GM19455 (cell line): ENCODE measurements at regions not wholly inside any gene's neighbourhood (a gene's known extent, or its start where the extent isn't known, plus 50 kb on each side); places are given as distances from the start of the nearest gene placed in this dataset.

Experiments
- ATAC-seq: cut with Tn5 transposase; IDR thresholded peaks from one replicate; pipeline ENCODE4 v1.9.1; 2021; ENCODE audit not compliant: unreplicated experiment

DNA sequence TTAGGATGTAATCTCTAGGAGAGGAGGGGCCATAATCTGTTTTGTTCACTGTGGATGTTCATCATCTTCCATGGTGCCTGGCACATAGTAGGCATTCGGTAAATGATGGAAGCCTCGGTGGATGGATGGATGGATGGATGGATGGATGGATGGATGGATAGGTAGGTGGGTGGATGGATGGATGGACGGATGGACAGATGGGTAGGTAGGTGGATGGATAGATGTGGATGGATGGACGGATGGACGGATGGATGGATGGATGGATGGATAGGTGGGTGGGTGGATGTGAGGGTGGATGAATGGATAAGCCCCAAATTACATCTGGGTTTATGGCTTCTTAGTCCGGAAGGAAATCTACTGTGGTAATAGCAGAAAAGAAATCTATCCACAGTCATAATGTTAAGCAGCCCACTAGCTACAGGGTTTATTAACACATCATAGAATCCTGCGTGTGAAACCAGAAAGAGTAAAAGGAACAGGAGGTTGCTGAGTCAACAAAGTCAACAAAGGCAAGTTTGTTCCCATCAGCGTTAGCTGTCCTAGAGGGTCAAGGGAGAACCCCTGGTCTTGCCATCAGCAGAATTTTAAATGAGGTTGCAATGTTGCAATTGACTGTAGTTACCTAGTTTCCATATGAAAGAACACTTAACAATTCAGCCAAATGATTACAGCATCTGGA is 82.8 kb downstream of the C11orf91 start:
- ATAC-seq = no peak

GRCh38 chr11:33616552-33616951 is 84.1 kb downstream of the C11orf91 start:
- no peak for ATAC-seq

GRCh38 chr11:33615751-33616150 is 84.9 kb downstream of the C11orf91 start:
- no peak for ATAC-seq

DNA sequence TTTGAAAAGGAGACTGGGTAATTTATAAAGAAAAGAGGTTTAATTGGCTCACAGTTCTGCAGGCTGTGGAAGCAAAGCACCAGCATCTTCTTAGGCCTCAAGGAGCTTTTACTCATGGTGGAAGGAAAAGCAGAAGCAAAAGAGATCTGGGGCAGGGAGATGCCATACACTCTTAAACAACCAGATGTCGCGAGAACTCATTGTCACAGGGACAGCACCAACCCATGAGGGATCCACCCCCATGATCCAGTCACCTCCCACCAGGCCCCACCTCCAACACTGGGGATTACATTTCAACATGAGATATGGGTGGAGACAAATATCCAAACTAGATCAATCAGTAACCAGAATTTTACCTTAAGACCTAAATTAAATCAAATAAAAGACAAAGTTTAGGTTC is 87.2 kb downstream of the C11orf91 start:
- no peak for ATAC-seq

- no peak for ATAC-seq
These were observed 89.7 kb downstream of the C11orf91 start for GRCh38 chr11:33610903-33611302.

- no peak for ATAC-seq
These were observed 92.2 kb downstream of the C11orf91 start for GRCh38 chr11:33608386-33608785.

- ATAC-seq = no peak
These were observed 93.9 kb downstream of the C11orf91 start for GRCh38 chr11:33606762-33607161.

GRCh38 chr11:33605703-33606102 is 94.9 kb downstream of the C11orf91 start:
- no peak for ATAC-seq

DNA sequence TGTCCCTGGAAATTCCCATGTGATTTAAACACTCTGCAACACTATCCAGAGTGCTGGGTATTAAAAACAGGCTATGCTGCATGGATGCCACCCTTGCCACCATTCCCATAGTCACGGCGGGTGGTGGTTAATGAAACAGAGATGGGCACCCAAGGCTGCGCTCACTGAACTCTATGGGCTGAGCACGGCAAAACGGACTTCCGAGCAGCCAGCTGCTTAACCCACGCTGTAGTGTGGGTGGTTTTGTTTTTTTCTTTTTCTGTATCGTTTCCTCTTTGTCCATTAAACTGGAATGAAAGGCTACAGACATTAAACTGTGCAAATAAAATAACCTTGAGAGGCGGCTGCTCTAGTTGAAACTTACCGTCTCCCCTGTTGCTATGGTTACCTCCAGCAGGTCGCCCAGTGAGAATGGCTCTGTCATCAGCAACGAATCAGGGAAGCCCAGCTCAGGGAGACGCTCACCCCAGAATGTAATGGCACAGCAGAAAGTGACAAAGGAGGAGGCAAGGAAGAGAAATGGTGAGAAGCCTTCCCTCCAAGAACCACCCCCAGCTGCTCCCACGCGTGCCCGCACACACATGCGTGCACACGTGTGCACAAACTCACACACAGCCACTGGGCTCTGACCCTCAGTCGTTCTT is 102.1 kb downstream of the C11orf91 start:
- ATAC-seq = no peak

GRCh38 chr11:33594188-33594587 is 106.4 kb downstream of the C11orf91 start:
- no peak for ATAC-seq

DNA sequence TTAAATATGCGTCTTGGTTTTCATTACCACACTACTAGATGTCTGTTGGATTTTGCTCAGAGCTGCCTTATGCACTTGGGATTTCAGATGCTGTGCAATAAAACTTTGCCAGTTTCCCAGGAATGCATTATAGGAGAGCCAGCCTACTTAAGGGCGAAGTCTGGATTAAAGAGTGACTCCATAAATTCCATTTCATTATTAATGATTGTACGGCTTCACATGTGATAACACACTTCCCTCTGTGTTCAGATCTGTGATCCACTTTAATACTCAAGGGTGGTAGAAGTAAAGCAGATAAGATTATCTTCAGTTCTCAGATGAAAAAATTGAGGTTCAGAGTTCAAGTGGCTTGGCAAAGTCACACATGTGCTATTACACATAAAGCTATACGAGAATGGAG is 110.2 kb downstream of the C11orf91 start:
- no peak for ATAC-seq

GRCh38 chr11:33588056-33588455 is 112.6 kb downstream of the C11orf91 start:
- no peak for ATAC-seq

DNA sequence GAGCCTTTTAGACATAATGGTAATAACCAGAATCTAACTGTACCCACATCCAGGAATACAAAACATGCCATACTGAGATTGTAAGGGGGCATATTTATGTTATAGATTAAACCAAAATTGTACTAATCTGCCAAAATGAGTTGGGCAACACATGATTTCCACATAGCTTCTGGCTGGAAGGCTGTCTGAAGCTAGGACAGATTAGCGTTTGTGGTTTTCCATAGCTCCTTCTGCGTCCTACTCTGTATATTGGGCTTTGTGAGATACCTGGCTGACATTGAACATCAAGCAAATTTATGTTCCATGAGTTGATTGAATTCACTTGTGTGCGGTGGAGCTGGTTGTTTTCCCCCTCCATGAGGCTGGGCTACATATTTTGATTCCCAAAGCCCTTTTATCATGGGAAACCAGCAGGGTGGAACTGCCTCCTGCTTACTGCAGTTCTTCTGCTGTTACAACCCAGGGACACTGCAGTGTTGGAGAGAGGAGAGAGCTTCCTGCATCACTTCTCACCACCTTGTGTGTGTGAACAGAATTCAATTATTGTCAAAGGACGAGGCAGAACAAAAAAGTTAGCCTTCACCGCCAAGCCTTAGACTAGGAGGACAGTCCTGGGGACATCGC is 114.9 kb downstream of the C11orf91 start:
- ATAC-seq = no peak

- no peak for ATAC-seq
These were observed 117.8 kb downstream of the C11orf91 start for GRCh38 chr11:33582636-33583325.

GRCh38 chr11:33579101-33579500 is 121.5 kb downstream of the C11orf91 start:
- ATAC-seq = no peak

DNA sequence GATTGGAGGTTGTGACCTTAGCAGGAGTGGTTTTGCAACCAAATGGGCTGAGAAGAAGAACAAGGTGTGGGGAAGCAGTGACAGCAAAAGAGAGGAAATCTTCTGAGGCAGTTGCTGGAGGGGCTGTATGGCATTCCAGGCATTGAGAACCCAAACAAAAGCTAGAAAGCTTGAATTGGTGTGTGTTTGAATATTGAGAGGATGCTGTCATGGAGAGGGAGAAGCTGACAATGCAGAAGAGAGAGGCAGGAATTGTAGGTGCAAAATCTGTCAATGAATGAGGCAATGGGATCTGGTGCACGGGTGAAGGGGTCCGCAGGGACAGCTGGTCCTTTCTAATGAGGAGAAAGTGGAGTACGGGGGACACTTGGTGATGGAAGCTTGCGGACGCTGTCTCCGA is 123.4 kb downstream of the C11orf91 start:
- no peak for ATAC-seq

DNA sequence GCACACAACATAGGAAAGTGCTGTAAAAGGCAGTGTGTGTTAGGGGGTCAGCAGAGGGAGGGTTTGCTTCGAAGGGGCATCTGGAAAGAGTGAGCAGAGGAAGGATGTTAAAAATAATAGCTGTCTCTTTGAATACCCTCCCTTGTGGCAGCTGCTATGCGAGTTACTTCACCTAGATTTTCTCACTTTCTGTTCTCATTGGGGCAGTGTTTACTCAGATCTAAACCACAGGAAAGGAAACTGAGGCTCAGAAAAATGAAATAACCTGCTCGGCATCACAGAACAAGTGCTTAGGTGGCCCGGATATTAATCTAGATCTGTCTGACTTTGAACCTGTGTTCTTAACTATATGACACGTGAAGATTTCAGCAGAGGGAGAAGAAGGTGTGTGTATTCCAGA is 125.3 kb downstream of the C11orf91 start:
- ATAC-seq = peak; percentile 82

DNA sequence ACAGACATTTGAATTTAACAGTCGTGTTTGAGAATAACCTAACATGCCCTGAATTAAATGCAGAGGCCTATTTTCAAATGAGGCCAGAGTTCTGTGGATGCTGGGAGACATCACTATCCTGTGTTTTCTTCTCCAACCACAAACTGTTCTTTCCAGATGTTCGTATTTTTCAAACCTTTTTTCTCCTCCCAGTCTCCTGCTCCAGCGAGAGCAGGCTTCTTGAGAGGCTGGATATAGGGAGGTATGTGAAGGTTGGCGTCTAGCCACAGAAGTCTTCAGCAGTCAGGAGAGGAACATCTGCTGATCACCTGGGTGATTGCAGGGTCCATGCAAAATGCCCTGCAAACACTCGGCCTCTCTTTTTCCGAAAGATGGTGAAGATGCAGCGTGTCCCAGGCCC is 126.3 kb downstream of the C11orf91 start:
- ATAC-seq = no peak

GRCh38 chr11:33569333-33569732 is 131.3 kb downstream of the C11orf91 start:
- no peak for ATAC-seq

- ATAC-seq = no peak
These were observed 133.6 kb downstream of the C11orf91 start for GRCh38 chr11:33567004-33567403.

- ATAC-seq = no peak
These were observed 135.7 kb downstream of the C11orf91 start for GRCh38 chr11:33564856-33565453.
